CD4-positive, alpha-beta T cell (primary cell): ENCODE measurements at regions not wholly inside any gene's neighbourhood (a gene's known extent, or its start where the extent isn't known, plus 50 kb on each side); places are given as distances from the start of the nearest gene placed in this dataset.

ENCODE experiments used
- ATAC-seq: fragments of 200-7000 bp; cut with Tn5 transposase; one replicate; pipeline ENCODE4 v1.10.0; 2022; ENCODE audit warnings: mild to moderate bottlenecking; ENCODE audit not compliant: poor library complexity
- CTCF ChIA-PET: fragments of 350-600 bp; sonication (Branson Sonifier 250); formaldehyde crosslinking; loops from one replicate; lab custom pipeline; 2021; ENCODE audit warnings: antibody characterized with exemption, inconsistent platforms; lab: Charles Lee
- POLR2A ChIA-PET: fragments of 350-600 bp; sonication (Branson Sonifier 250); formaldehyde crosslinking; loops from one replicate; lab custom pipeline; 2021; ENCODE audit warnings: antibody characterized with exemption, inconsistent platforms; lab: Charles Lee
- DNase-seq, 14 experiments: peaks; one replicate each; pipeline ENCODE4 v3.0.0-alpha.2; 2013 to 2020; ENCODE audit warnings: mixed read lengths in 2 of 14
- H3K27ac ChIP-seq, 2 donors: one replicate each; pipeline versions ENCODE4 v1.5.1 to v1.7.0; 2013; ENCODE audit warnings: low read length in 2 of 2, low read depth in 1 of 2, mild to moderate bottlenecking in 1 of 2
- H3K27me3 ChIP-seq, 2 experiments: 1 replicate in 1 of 2; 2 replicates in 1 of 2; pipeline versions ENCODE4 v1.6.1 to v1.7.0; 2013; ENCODE audit warnings: low read length in 2 of 2, control low read depth in 1 of 2, mild to moderate bottlenecking in 1 of 2, moderate library complexity in 1 of 2; ENCODE audit not compliant: insufficient read depth in 2 of 2, control insufficient read depth in 1 of 2
- H3K36me3 ChIP-seq: one replicate; pipeline ENCODE4 v1.6.1; 2013; ENCODE audit warnings: low read length, control low read depth; ENCODE audit not compliant: insufficient read depth
- H3K4me1 ChIP-seq: one replicate; pipeline ENCODE4 v1.6.1; 2013; ENCODE audit warnings: low read length, control low read depth; ENCODE audit not compliant: insufficient read depth
- H3K4me3 ChIP-seq: one replicate; pipeline ENCODE4 v1.5.1; 2013; ENCODE audit warnings: mild to moderate bottlenecking, low read length, moderate library complexity
- H3K9me3 ChIP-seq, 2 experiments: 1 replicate in 1 of 2; 2 replicates in 1 of 2; pipeline versions ENCODE4 v1.6.1 to v1.7.0; 2013; ENCODE audit warnings: low read length in 2 of 2, mild to moderate bottlenecking in 2 of 2, control low read depth in 1 of 2, moderate library complexity in 1 of 2; ENCODE audit not compliant: control insufficient read depth in 1 of 2, insufficient read depth in 1 of 2
- H3K27ac Mint-ChIP-seq: one replicate; pipeline ENCODE4 v1.8.0; 2020; ENCODE audit warnings: mixed read lengths
- H3K27me3 Mint-ChIP-seq: one replicate; pipeline ENCODE4 v1.8.0; 2021; ENCODE audit warnings: mixed read lengths
- H3K36me3 Mint-ChIP-seq: one replicate; pipeline ENCODE4 v1.8.0; 2021; ENCODE audit warnings: low read depth, mixed read lengths
- H3K4me1 Mint-ChIP-seq: one replicate; pipeline ENCODE4 v1.8.0; 2021; ENCODE audit warnings: low read depth, mixed read lengths
- H3K4me3 Mint-ChIP-seq: one replicate; pipeline ENCODE4 v1.8.0; 2020; ENCODE audit warnings: mild to moderate bottlenecking, mixed read lengths
- H3K9me3 Mint-ChIP-seq: one replicate; pipeline ENCODE4 v1.8.0; 2020; ENCODE audit warnings: mixed read lengths
- intact Hi-C, 2 experiments: fragments of 100-400 bp; cut with DNase I in 1 of 2; cut with micrococcal nuclease in 1 of 2; formaldehyde crosslinking; loops; one replicate each; pipeline versions ENCODE4 v1.15.1 to v1.9.0; 2023 to 2025; cut with DNase I, micrococcal nuclease
- TF ChIP-seq, protein P1 (sequence below): fragments of 200-600 bp; IDR thresholded peaks from one replicate; pipeline ENCODE4 v1.8.0; 2022; ENCODE audit warnings: antibody characterized with exemption, mild to moderate bottlenecking

DNA sequence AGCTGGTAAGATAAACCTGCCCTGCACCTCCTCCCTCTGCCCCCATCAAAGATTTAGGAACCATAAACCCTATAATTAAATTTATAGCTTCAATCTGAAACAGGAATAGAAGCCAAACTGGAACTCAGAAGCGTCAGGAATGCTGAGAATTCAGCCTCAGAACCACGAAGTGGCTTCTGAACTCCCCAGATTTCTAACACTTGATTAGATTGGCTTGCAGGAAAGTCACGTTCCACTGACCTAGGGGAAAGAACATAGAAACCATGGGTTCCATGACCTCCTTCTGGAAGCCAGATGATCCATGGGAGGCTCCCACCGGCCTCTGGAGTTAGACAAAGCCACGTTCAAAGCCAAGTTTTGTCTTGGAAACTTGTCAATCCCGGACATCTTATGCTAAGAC is 356.5 kb downstream of the MID1IP1 start:
- Mint-ChIP-seq H3K36me3 (no peaks in the 10 kb centered on the region), H3K9me3 (no peaks in the 10 kb centered on the region), H3K27ac (no peak overlapping the region), H3K27me3 (no peaks in the 10 kb centered on the region), H3K4me3 (no peak overlapping the region), H3K4me1 (peaks cover 1% of the 10 kb centered on the region)
- DNase-seq = no peak
- ChIA-PET POLR2A (no interaction called here), CTCF (no interaction called here)
- Histone ChIP-seq H3K27ac (no peak overlapping the region), H3K4me1 (peaks cover 3% of the 10 kb centered on the region), H3K27me3 (no peaks in the 10 kb centered on the region), H3K4me3 (no peak overlapping the region), H3K9me3 (no peaks in the 10 kb centered on the region), H3K36me3 (no peaks in the 10 kb centered on the region)
- no peak for ATAC-seq
- intact Hi-C loops = no loop called here
- TF ChIP-seq, protein P1, sequence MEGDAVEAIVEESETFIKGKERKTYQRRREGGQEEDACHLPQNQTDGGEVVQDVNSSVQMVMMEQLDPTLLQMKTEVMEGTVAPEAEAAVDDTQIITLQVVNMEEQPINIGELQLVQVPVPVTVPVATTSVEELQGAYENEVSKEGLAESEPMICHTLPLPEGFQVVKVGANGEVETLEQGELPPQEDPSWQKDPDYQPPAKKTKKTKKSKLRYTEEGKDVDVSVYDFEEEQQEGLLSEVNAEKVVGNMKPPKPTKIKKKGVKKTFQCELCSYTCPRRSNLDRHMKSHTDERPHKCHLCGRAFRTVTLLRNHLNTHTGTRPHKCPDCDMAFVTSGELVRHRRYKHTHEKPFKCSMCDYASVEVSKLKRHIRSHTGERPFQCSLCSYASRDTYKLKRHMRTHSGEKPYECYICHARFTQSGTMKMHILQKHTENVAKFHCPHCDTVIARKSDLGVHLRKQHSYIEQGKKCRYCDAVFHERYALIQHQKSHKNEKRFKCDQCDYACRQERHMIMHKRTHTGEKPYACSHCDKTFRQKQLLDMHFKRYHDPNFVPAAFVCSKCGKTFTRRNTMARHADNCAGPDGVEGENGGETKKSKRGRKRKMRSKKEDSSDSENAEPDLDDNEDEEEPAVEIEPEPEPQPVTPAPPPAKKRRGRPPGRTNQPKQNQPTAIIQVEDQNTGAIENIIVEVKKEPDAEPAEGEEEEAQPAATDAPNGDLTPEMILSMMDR = no peak

DNA sequence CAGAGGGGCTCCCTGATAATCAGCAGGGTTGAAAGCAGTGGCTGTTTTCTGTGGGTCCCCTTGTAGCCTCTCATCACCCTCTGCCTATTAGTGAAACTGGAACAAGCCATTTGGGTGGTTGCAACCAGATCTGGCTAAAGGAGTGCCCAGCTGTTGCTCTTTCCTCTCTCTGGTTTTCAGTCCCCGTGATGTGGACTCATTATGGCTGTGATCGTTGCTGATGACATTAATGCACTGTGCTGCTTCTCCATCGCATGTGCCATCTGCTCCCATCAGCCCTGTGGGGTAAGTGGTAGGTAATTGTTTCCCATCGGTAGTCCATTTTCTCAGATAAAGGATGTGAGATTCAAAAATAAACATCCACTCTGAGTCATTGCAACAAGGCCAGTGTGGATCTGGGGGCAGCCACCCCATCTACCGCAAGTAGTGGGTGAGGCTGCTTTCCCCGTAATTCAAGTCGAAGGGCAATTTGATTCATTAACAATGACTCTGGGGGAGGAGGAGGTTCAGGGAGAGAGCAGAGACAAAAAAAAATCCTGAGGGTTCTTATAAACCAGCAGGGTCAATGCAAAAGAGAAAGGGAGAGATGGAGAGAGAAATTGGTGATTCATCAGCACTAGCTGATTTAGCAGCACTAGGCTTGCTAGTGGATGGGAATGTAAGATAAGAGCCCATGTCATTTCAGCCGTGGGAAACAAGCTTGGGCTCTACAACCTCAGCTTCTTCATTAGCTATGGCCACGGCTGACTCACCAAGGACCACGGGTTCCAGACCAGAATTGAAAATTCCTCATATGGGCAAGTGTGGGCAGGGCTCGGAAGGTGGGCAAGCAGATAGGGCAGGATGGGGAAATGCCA is 357.8 kb downstream of the MID1IP1 start:
- ATAC-seq (no peak), DNase-seq (peak in 2 of 14 experiments; percentile 51 to 62)
- H3K27ac ChIP-seq = no peak overlapping the region
- H3K4me3 ChIP-seq = no peak overlapping the region
- H3K9me3 ChIP-seq = no peaks in the 10 kb centered on the region
- CTCF ChIA-PET = interaction anchor here (0.7 kb wide), 1 partner anchor 64 kb away, joined by 3 read pairs; no protein-coding TSS in a partner anchor
- peaks cover 5% of the 10 kb centered on the region for H3K4me1 Mint-ChIP-seq
- H3K27ac Mint-ChIP-seq = no peak overlapping the region
- H3K36me3 Mint-ChIP-seq = no peaks in the 10 kb centered on the region
- intact Hi-C loops = no loop called here
- no peaks in the 10 kb centered on the region for H3K27me3 ChIP-seq
- POLR2A ChIA-PET = no interaction called here
- no peaks in the 10 kb centered on the region for H3K27me3 Mint-ChIP-seq
- no peak overlapping the region for H3K4me3 Mint-ChIP-seq
- H3K4me1 ChIP-seq = peaks cover 4% of the 10 kb centered on the region
- H3K9me3 Mint-ChIP-seq = no peaks in the 10 kb centered on the region
- no peaks in the 10 kb centered on the region for H3K36me3 ChIP-seq
- TF ChIP-seq, protein P1 = no peak

DNA sequence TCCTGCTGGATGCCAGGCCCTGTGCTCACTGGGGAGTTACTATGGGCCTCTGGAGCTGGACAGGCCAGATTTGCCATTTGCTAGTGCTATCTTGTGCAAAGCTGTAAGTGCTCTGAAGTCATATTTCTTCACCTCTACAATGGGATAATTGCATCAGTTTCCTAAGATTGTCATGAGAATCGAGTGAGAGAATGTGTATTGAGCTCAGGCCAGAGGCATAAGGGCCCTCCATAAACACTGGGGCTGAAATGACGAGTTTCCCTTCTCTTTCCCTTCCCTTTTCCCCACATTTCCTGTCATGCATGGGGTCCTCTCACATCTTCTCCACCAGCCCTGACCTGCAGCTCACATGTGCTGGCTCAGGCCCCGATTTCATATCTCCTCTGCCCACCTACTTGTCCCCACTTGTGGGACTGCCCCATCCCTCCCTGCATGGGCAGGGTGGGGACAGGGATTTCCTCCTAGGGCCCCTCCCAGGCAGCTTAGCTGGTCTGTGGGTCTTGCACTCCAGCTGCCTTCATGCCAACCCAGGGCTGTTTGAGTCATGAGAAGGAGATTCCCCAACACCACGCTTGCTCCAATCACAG is 358.8 kb downstream of the MID1IP1 start:
- ChIA-PET CTCF (no interaction called here), POLR2A (no interaction called here)
- intact Hi-C loops = loop anchor here in 1 of 2 experiments (10.0 kb wide), 1 partner anchor 85 kb away; no protein-coding TSS in a partner anchor
- H3K27me3 Mint-ChIP-seq = no peaks in the 10 kb centered on the region
- DNase-seq (peak in 1 of 14 experiments; percentile 16), ATAC-seq (no peak)
- no peaks in the 10 kb centered on the region for H3K36me3 ChIP-seq
- H3K4me1 ChIP-seq = peaks cover 4% of the 10 kb centered on the region
- H3K27ac ChIP-seq = no peak overlapping the region
- no peaks in the 10 kb centered on the region for H3K36me3 Mint-ChIP-seq
- TF ChIP-seq, protein P1 = no peak
- H3K27me3 ChIP-seq = no peaks in the 10 kb centered on the region
- H3K27ac Mint-ChIP-seq = no peak overlapping the region
- no peak overlapping the region for H3K4me3 ChIP-seq
- no peaks in the 10 kb centered on the region for H3K9me3 ChIP-seq
- H3K4me1 Mint-ChIP-seq = peaks cover 5% of the 10 kb centered on the region
- H3K9me3 Mint-ChIP-seq = no peaks in the 10 kb centered on the region
- no peak overlapping the region for H3K4me3 Mint-ChIP-seq
